Fibroblast of lung (primary cell): ENCODE measurements at regions not wholly inside any gene's neighbourhood (a gene's known extent, or its start where the extent isn't known, plus 50 kb on each side); places are given as distances from the start of the nearest gene placed in this dataset.
A peak's percentile ranks its signal among the peaks of the same experiment; 100 is the strongest.

Experiments
- DNase-seq, 2 donors: peaks; one replicate each; pipeline versions ENCODE4 v3.0.0 to v3.0.0-alpha.2; 2010; ENCODE audit warnings: low read depth in 2 of 2
- H2AFZ ChIP-seq: 2 replicates; pipeline ENCODE4 v1.5.1; 2012; ENCODE audit warnings: low read length, control low read depth, inconsistent platforms
- H3K27ac ChIP-seq: 2 replicates; pipeline ENCODE4 v1.5.1; 2011; ENCODE audit warnings: low read length, control low read depth; ENCODE audit not compliant: insufficient read depth
- H3K27me3 ChIP-seq: 2 replicates; pipeline ENCODE4 v1.5.1; 2011; ENCODE audit warnings: mild to moderate bottlenecking, low read length; ENCODE audit not compliant: control insufficient read depth, insufficient read depth
- H3K36me3 ChIP-seq: 2 replicates; pipeline ENCODE4 v1.5.1; 2011; ENCODE audit warnings: low read length; ENCODE audit not compliant: control insufficient read depth, insufficient read depth
- H3K4me1 ChIP-seq: 2 replicates; pipeline ENCODE4 v1.5.1; 2011; ENCODE audit warnings: low read length; ENCODE audit not compliant: control insufficient read depth, insufficient read depth; ENCODE audit errors: extremely low read depth
- H3K4me2 ChIP-seq: 2 replicates; pipeline ENCODE4 v1.5.1; 2011; ENCODE audit warnings: low read length, control low read depth; ENCODE audit not compliant: insufficient read depth; ENCODE audit errors: extremely low read depth
- H3K4me3 ChIP-seq, 4 experiments: fragments of 200-600 bp in 1 of 4; sonication (generic) in 1 of 4; replicated peaks in 1 of 4; 2 replicates each; pipeline ENCODE4 v1.5.1; 2011 to 2016; ENCODE audit warnings: low read length in 4 of 4, low read depth in 3 of 4, mild to moderate bottlenecking in 3 of 4, control low read depth in 2 of 4, inconsistent platforms in 1 of 4, mixed read lengths in 1 of 4; ENCODE audit not compliant: insufficient read depth in 1 of 4; ENCODE audit errors: control extremely low read depth in 1 of 4
- H3K79me2 ChIP-seq: 2 replicates; pipeline ENCODE4 v1.5.1; 2012; ENCODE audit warnings: mild to moderate bottlenecking, low read length, inconsistent platforms; ENCODE audit not compliant: control insufficient read depth, insufficient read depth
- H3K9ac ChIP-seq: 2 replicates; pipeline ENCODE4 v1.5.1; 2011; ENCODE audit warnings: mild to moderate bottlenecking, low read length, control low read depth; ENCODE audit not compliant: insufficient read depth
- H3K9me3 ChIP-seq: 2 replicates; pipeline ENCODE4 v1.5.1; 2012; ENCODE audit warnings: low read depth, low read length; ENCODE audit not compliant: control insufficient read depth, insufficient read depth
- H4K20me1 ChIP-seq: 2 replicates; pipeline ENCODE4 v1.5.1; 2011; ENCODE audit warnings: low read length; ENCODE audit not compliant: control insufficient read depth, insufficient read depth; ENCODE audit errors: extremely low read depth
- EZH2 ChIP-seq: IDR thresholded peaks from 2 replicates; pipeline ENCODE4 v1.5.1; 2012; ENCODE audit warnings: low read length, control low read depth, mild to moderate bottlenecking; ENCODE audit errors: missing control alignments
- TF ChIP-seq, protein P1 (sequence below), 2 donors: IDR thresholded peaks in 1 of 2; conservative IDR thresholded peaks in 1 of 2; 1 replicate in 1 of 2; 2 replicates in 1 of 2; pipeline ENCODE4 v1.5.1; 2011 to 2012; ENCODE audit warnings: low read length in 2 of 2, control low read depth in 1 of 2, inconsistent platforms in 1 of 2, low read depth in 1 of 2, mild to moderate bottlenecking in 1 of 2

DNA sequence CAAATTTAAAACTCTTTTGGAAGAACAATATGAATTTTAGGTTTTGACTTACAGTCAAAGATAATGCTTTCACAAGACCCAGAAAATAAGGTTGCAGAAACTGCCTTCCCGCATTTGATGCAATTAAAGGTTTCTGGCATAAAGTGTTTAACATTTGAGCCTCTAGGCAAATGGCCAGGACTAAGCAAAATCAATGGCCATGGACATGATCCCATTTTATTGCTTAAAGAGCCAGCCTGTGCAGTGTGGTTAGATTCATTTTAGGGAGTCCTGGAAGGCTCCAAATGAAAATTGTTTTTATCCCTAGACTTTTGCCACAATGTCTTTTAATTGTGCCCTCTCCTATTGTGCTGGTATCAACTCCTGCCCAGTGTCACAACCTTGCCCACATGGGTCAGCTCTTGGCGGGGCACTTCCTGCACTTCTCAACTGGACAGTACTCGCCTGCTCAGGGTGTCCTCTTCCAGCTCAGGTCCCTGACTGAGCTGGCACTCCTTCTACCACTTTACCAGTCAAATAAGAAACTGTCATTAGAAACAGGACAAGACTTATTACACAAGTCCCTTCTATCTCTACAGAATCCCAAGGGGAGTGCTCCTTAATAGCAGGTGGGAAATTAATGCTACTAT lies 208.4 kb upstream of the NPY2R start:
- Histone ChIP-seq H3K4me2 (no peak overlapping the region), H3K9ac (no peak overlapping the region), H3K4me1 (no peaks in the 10 kb centered on the region), H3K9me3 (no peaks in the 10 kb centered on the region), H3K27ac (no peak overlapping the region), H3K27me3 (no peaks in the 10 kb centered on the region), H2AFZ (no peak overlapping the region), H3K4me3 (no peak overlapping the region), H3K36me3 (no peaks in the 10 kb centered on the region), H4K20me1 (no peaks in the 10 kb centered on the region), H3K79me2 (no peaks in the 10 kb centered on the region)
- TF ChIP-seq, protein P1, sequence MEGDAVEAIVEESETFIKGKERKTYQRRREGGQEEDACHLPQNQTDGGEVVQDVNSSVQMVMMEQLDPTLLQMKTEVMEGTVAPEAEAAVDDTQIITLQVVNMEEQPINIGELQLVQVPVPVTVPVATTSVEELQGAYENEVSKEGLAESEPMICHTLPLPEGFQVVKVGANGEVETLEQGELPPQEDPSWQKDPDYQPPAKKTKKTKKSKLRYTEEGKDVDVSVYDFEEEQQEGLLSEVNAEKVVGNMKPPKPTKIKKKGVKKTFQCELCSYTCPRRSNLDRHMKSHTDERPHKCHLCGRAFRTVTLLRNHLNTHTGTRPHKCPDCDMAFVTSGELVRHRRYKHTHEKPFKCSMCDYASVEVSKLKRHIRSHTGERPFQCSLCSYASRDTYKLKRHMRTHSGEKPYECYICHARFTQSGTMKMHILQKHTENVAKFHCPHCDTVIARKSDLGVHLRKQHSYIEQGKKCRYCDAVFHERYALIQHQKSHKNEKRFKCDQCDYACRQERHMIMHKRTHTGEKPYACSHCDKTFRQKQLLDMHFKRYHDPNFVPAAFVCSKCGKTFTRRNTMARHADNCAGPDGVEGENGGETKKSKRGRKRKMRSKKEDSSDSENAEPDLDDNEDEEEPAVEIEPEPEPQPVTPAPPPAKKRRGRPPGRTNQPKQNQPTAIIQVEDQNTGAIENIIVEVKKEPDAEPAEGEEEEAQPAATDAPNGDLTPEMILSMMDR (conservative IDR thresholded peaks at IDR 0.05 in 1 of 2, IDR thresholded peaks at IDR 0.05 in 1 of 2; ENCODE audit: low read depth in 1 of 2, low read length in 2 of 2), result no peak
- no peak for TF ChIP-seq EZH2
- peak in 1 of 2 donors; percentile 19 for DNase-seq

GRCh38 chr4:155001251-155001650 lies 207.2 kb upstream of the NPY2R start:
- no peaks in the 10 kb centered on the region for H3K79me2 ChIP-seq

DNA sequence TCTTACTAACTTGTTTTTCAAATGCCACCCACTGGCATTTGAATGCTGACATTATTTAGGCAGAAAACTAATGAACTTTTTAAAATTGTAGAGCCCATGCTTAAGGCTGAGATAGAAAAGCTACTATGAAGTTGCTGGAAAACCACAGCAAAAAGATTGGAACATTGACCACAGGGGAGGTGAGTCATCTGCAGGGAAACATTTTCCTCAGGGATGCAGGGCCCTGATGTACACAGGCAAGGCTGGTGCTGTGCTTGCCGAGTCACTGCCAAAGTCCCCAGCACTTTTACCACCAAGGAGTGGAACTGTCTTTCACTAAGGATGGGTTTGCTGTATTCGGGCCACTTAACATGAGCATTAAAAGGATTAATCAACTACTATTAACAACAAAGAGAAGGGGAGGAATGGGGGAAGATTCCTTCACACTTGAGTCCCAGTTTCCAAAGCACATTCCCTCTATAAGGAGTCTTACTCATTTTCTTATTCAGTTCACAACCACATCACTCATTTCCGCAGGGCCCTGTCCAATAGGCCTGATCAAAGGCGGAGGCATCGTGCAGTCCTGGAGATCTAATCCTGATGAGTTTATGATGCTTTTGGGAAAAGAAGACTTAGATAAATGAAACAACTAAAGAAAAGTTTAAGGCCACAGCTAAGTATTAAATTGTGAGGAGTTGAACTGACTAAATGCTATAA lies 202.9 kb upstream of the NPY2R start:
- Histone ChIP-seq H3K4me2 (no peak overlapping the region), H3K9ac (no peak overlapping the region), H3K27me3 (no peaks in the 10 kb centered on the region), H3K27ac (no peak overlapping the region), H2AFZ (no peak overlapping the region), H3K4me1 (no peaks in the 10 kb centered on the region), H3K36me3 (no peaks in the 10 kb centered on the region), H3K9me3 (no peaks in the 10 kb centered on the region), H3K79me2 (no peaks in the 10 kb centered on the region), H3K4me3 (no peak overlapping the region), H4K20me1 (no peaks in the 10 kb centered on the region)
- peak; percentile 71 to 72 for DNase-seq
- no peak for TF ChIP-seq EZH2
- TF ChIP-seq, protein P1 (conservative IDR thresholded peaks at IDR 0.05 in 1 of 2, IDR thresholded peaks at IDR 0.05 in 1 of 2; ENCODE audit: low read depth in 1 of 2, low read length in 2 of 2), result no peak

More at GRCh38 chr4:155001251-155001650, 207.2 kb upstream of the NPY2R start:
- H4K20me1 ChIP-seq, result no peaks in the 10 kb centered on the region
- TF ChIP-seq, protein P1 (conservative IDR thresholded peaks at IDR 0.05 in 1 of 2, IDR thresholded peaks at IDR 0.05 in 1 of 2; ENCODE audit: low read depth in 1 of 2, low read length in 2 of 2), result no peak
- no peak for TF ChIP-seq EZH2
- H3K9ac ChIP-seq, result no peak overlapping the region
- no peaks in the 10 kb centered on the region for H3K9me3 ChIP-seq
- H3K36me3 ChIP-seq, result no peaks in the 10 kb centered on the region
- no peaks in the 10 kb centered on the region for H3K27me3 ChIP-seq
- no peak overlapping the region for H3K27ac ChIP-seq
- no peak overlapping the region for H2AFZ ChIP-seq
- no peak for DNase-seq
- no peaks in the 10 kb centered on the region for H3K4me1 ChIP-seq
- H3K4me2 ChIP-seq, result no peak overlapping the region
- no peak overlapping the region for H3K4me3 ChIP-seq
